Tibial artery (tissue), 4 donors: ENCODE measurements at regions not wholly inside any gene's neighbourhood (a gene's known extent, or its start where the extent isn't known, plus 50 kb on each side); places are given as distances from the start of the nearest gene placed in this dataset.

Experiments
- DNase-seq, 2 donors: peaks; one replicate each; pipeline ENCODE4 v3.0.0-alpha.2; 2019
- H3K27ac ChIP-seq, 2 donors: fragments of 200-600 bp; sonication (generic) in 1 of 2; 1 replicate in 1 of 2; 2 replicates in 1 of 2; pipeline ENCODE4 v1.5.1; 2018 to 2019; ENCODE audit warnings: mild to moderate bottlenecking in 1 of 2
- H3K27me3 ChIP-seq, 2 donors: fragments of 200-600 bp; sonication (generic) in 1 of 2; one replicate each; pipeline versions ENCODE4 v1.5.1 to v1.6.0; 2016 to 2019
- H3K36me3 ChIP-seq, 3 donors: fragments of 200-600 bp; sonication (generic) in 2 of 3; one replicate each; pipeline ENCODE4 v1.5.1; 2016 to 2019; ENCODE audit warnings: mild to moderate bottlenecking in 2 of 3
- H3K4me1 ChIP-seq, 4 donors: fragments of 200-600 bp; sonication (generic) in 2 of 4; 1 replicate in 3 of 4; 2 replicates in 1 of 4; pipeline ENCODE4 v1.5.1; 2016 to 2019
- H3K4me3 ChIP-seq, 2 donors: fragments of 200-600 bp; sonication (generic) in 1 of 2; 1 replicate in 1 of 2; 2 replicates in 1 of 2; pipeline ENCODE4 v1.5.1; 2018 to 2019; ENCODE audit warnings: mild to moderate bottlenecking in 2 of 2
- H3K9me3 ChIP-seq, 3 donors: fragments of 200-600 bp; sonication (generic) in 1 of 3; one replicate each; pipeline ENCODE4 v1.5.1; 2016 to 2019
- intact Hi-C: fragments of 100-400 bp; cut with DNase I; formaldehyde crosslinking; loops from one replicate; pipeline ENCODE4 v1.15.0; 2023; ENCODE audit warnings: low total_unique reads
- TF ChIP-seq, protein P1 (sequence below), 2 experiments: fragments of 200-600 bp in 1 of 2; fragments of 450-650 bp in 1 of 2; IDR thresholded peaks; one replicate each; pipeline ENCODE4 v1.5.1; 2017 to 2019; ENCODE audit warnings: antibody characterized with exemption in 2 of 2, mild to moderate bottlenecking in 1 of 2, moderate library complexity in 1 of 2

DNA sequence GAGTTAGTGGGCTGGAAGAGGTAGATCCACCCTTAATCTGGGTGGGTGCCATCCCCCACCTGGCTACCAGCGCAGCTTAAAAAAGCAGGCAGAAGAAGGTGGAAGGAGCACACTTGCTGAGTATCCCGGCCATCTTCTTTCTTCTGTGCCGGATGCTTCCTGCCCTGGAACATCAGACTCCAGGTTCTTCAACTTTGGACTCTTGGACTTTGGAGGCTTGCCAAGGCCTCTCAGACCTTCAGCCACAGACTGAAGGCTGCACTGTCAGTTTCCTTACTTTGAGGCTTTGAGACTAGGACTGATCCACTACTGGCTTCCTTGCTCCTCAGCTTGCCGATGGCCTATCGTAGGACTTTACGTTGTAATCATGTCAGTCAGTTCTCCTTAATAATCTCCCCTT lies 127.6 kb upstream of the GPC6 start:
- intact Hi-C loops, result no loop called here
- Histone ChIP-seq H3K27ac (no peak overlapping the region), H3K9me3 (no peaks in the 10 kb centered on the region), H3K36me3 (no peaks in the 10 kb centered on the region), H3K4me1 (no peaks in the 10 kb centered on the region), H3K27me3 (no peaks in the 10 kb centered on the region), H3K4me3 (no peak overlapping the region)
- DNase-seq, result no peak
- TF ChIP-seq, protein P1, sequence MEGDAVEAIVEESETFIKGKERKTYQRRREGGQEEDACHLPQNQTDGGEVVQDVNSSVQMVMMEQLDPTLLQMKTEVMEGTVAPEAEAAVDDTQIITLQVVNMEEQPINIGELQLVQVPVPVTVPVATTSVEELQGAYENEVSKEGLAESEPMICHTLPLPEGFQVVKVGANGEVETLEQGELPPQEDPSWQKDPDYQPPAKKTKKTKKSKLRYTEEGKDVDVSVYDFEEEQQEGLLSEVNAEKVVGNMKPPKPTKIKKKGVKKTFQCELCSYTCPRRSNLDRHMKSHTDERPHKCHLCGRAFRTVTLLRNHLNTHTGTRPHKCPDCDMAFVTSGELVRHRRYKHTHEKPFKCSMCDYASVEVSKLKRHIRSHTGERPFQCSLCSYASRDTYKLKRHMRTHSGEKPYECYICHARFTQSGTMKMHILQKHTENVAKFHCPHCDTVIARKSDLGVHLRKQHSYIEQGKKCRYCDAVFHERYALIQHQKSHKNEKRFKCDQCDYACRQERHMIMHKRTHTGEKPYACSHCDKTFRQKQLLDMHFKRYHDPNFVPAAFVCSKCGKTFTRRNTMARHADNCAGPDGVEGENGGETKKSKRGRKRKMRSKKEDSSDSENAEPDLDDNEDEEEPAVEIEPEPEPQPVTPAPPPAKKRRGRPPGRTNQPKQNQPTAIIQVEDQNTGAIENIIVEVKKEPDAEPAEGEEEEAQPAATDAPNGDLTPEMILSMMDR (IDR thresholded peaks at IDR 0.05), result no peak

DNA sequence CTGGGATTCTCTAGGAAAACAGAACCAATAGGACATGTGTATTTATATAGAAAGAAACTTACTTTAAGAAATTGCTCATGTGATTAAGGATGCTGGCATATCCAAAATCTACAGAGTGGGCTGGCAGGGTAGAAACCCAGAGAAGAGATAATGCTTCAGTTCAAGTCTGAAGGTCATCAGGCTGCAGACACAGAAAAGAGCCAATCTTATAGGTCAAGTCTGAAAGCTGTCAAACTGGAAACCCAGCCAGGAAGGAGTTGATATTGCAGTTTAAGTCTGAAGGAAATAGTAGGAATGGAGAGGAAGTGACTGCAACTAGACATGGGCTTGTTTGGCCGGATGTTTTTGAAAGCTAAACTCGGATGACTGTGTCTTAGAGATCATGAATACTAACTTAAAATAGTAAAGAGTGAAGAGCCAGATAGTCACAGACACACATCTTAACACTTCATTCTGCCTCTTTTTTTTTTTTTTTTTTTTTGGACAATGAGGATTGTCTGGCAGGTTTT lies 125.3 kb upstream of the GPC6 start:
- no peak for DNase-seq
- Histone ChIP-seq H3K4me1 (no peaks in the 10 kb centered on the region), H3K27ac (no peak overlapping the region), H3K36me3 (no peaks in the 10 kb centered on the region), H3K27me3 (no peaks in the 10 kb centered on the region), H3K9me3 (no peaks in the 10 kb centered on the region), H3K4me3 (no peak overlapping the region)
- TF ChIP-seq, protein P1 (IDR thresholded peaks at IDR 0.05), result no peak
- intact Hi-C loops, result no loop called here

DNA sequence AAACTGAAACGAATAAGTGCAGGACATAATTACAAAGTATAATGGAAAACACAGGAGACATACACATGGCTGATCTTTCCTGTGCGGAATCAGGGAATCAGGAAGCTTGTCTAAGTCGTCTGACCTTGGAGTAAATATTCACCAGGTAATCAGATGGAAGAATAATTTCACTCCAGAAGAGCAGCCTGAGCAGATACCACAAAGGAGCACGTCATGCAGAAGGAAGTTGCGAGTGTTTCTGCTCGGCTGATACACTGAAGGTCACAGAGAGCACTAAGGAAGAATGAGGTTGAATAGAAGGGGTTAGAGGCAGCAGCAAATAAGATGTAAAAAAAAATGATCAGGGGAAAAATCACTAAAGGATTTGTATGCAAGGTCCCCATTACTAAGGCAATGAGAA lies 122.3 kb upstream of the GPC6 start:
- Histone ChIP-seq H3K36me3 (no peaks in the 10 kb centered on the region), H3K27me3 (no peaks in the 10 kb centered on the region), H3K27ac (no peak overlapping the region), H3K9me3 (no peaks in the 10 kb centered on the region), H3K4me1 (no peaks in the 10 kb centered on the region), H3K4me3 (no peak overlapping the region)
- no peak for DNase-seq
- intact Hi-C loops, result no loop called here
- TF ChIP-seq, protein P1 (IDR thresholded peaks at IDR 0.05), result no peak

DNA sequence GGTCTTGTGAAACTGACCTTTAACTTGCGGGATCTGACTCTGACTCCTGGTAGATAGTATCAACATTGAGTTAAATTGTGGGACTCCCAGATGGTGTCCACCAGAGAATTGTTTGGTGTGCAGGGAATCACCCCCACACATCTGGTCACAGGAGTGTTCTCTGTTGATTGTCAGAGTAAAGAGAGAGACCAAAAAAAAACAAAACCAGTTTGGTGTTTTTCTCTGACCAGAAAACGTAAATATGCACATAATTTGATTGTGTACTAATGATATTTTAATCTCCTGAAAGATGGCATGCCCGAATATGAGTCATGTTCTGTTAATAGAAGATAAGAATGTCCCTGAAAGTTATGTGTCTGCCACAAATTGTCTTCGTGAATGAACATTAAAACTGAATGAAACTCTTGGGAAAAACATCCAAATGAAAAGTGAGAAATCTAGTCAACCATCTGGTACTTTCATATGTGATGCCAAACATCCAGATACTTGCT lies 118.5 kb upstream of the GPC6 start:
- no peak for DNase-seq
- TF ChIP-seq, protein P1 (IDR thresholded peaks at IDR 0.05), result no peak
- no peak overlapping the region for H3K27ac ChIP-seq
- H3K9me3 ChIP-seq, result no peaks in the 10 kb centered on the region
- H3K4me3 ChIP-seq, result no peak overlapping the region
- H3K27me3 ChIP-seq, result no peaks in the 10 kb centered on the region
- no peaks in the 10 kb centered on the region for H3K4me1 ChIP-seq
- intact Hi-C loops, result no loop called here
- H3K36me3 ChIP-seq, result no peaks in the 10 kb centered on the region

DNA sequence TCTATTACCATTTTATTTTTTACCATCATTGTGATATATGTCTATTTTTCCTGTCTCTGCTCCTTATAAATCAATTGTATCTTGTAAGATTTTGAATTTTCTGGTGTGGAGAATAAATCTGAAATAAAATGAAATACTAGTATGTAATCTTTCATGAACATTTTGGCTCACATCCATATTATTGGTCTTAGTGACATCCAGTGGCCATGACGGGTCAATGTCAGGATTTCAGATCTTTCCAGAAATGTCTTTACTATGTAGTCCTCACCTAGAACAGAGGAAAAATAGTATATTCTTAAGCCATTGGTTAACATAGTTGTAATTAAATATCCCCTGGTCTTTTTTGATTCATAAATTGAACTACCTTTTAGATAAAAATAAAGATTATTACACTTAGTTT lies 109.8 kb upstream of the GPC6 start:
- no peaks in the 10 kb centered on the region for H3K9me3 ChIP-seq
- intact Hi-C loops, result no loop called here
- H3K4me3 ChIP-seq, result no peak overlapping the region
- H3K4me1 ChIP-seq, result no peaks in the 10 kb centered on the region
- TF ChIP-seq, protein P1 (IDR thresholded peaks at IDR 0.05), result no peak
- H3K27ac ChIP-seq, result no peak overlapping the region
- H3K36me3 ChIP-seq, result no peaks in the 10 kb centered on the region
- no peak for DNase-seq
- H3K27me3 ChIP-seq, result no peaks in the 10 kb centered on the region

DNA sequence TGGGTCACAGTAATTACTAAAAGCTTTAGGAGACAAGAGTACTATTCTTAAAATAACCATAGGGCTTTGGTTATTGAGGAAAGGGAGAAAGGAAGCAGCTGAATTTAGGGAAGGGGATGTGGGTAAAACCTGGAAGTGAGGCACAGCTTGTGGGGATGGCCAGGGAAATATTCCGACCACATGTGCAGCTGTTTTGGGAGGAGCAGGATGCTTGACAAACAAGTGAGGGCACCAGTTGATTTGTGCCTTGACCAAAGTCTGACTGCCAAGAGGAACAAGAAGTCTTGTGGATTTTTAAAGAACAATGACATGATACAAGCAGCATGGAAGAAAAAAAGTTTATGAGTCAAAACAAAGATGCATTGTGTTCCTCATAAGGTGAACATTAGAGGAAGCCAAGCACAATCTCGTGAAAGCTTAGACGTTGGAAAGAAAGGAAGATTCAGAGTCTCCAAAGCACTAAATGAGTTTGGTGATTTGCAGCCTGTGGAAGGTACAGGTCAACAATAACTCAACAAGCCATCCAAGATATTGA lies 108.5 kb upstream of the GPC6 start:
- Histone ChIP-seq H3K4me1 (no peaks in the 10 kb centered on the region), H3K9me3 (no peaks in the 10 kb centered on the region), H3K4me3 (no peak overlapping the region), H3K27me3 (no peaks in the 10 kb centered on the region), H3K27ac (no peak overlapping the region), H3K36me3 (no peaks in the 10 kb centered on the region)
- TF ChIP-seq, protein P1 (IDR thresholded peaks at IDR 0.05), result no peak
- intact Hi-C loops, result no loop called here
- DNase-seq, result no peak
